ENCODE measurements at regions not wholly inside any gene's neighbourhood (a gene's known extent, or its start where the extent isn't known, plus 50 kb on each side); places are given as distances from the start of the nearest gene placed in this dataset.

DNA sequence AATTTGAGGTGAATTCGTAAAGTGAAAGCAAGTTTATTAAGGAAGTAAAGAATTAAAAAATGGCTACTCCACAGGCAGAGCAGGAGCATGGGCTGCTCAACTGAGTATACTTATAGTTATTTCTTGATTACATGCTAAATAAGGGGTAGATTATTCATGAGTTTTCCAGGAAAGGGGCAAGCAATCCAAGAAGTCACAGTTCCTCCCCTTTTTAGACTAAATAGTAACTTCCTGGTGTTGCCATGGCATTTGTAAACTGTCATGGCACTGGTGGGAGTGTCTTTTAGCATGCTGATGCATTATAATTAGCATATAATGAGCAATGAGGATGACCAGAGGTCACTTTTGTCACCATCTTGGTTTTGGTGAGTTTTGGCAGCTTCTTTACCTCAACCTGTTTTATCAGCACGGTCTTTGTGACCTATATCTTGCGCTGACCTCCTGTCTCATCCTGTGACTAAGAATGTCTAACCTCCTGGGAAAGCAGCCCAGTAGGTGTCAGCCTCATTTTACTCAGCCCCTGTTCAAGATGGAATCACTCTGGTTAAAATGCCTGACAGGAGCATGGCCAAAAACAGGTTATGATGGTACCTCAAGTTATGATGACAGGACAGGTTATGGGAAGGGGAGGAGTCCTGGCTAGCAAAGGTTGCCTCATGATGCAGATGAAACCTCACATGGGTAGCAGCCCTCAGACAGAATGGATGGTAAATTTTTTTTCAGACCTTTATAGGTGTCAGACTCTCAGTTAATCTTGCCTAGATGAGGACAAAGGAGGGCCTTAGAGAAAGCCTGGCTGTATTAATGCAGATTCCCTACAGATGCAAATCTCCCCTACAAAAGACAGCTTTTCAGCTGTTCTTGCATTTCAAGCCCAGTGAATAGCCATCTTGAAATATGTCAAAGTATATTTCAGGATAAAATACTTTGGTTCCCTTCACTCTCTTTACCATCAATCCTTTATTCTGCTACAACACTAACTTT, 49.7 kb downstream of the SIPA1L2 start:
- TF ChIP-seq, protein P1, sequence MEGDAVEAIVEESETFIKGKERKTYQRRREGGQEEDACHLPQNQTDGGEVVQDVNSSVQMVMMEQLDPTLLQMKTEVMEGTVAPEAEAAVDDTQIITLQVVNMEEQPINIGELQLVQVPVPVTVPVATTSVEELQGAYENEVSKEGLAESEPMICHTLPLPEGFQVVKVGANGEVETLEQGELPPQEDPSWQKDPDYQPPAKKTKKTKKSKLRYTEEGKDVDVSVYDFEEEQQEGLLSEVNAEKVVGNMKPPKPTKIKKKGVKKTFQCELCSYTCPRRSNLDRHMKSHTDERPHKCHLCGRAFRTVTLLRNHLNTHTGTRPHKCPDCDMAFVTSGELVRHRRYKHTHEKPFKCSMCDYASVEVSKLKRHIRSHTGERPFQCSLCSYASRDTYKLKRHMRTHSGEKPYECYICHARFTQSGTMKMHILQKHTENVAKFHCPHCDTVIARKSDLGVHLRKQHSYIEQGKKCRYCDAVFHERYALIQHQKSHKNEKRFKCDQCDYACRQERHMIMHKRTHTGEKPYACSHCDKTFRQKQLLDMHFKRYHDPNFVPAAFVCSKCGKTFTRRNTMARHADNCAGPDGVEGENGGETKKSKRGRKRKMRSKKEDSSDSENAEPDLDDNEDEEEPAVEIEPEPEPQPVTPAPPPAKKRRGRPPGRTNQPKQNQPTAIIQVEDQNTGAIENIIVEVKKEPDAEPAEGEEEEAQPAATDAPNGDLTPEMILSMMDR (IDR thresholded peaks at IDR 0.05; ENCODE audit: low read depth, low read length, missing control alignments), result no peak
- in situ Hi-C loops (cut with HindIII; ENCODE audit: low sequenced_read_pairs), result no loop called here
- H3K4me3 ChIP-seq (ENCODE audit: low read depth, low read length), result no peak overlapping the region
- DNase-seq (ENCODE audit: low read depth), result no peak

DNA sequence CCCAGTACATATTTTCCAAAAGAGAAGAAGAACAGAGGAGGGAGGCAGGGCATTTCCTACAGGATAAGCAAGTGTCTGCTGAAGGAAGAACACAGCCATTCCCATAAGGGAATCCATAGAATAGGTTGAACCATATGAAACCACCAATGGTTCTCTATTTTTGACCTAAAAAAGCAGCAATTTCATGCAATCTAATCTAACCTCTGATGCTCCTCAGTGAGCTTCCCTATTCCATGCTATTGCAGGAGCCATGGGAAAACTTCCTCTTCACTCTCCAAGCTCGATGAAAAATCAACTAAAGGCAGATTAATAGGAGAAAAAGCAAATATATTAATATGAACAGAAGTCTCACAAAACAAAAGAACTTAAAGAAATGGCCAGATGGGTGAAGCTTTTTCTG, 50.5 kb downstream of the SIPA1L2 start:
- in situ Hi-C loops (cut with HindIII; ENCODE audit: low sequenced_read_pairs), result no loop called here
- no peak for DNase-seq (ENCODE audit: low read depth)
- TF ChIP-seq, protein P1 (IDR thresholded peaks at IDR 0.05; ENCODE audit: low read depth, low read length, missing control alignments), result no peak

DNA sequence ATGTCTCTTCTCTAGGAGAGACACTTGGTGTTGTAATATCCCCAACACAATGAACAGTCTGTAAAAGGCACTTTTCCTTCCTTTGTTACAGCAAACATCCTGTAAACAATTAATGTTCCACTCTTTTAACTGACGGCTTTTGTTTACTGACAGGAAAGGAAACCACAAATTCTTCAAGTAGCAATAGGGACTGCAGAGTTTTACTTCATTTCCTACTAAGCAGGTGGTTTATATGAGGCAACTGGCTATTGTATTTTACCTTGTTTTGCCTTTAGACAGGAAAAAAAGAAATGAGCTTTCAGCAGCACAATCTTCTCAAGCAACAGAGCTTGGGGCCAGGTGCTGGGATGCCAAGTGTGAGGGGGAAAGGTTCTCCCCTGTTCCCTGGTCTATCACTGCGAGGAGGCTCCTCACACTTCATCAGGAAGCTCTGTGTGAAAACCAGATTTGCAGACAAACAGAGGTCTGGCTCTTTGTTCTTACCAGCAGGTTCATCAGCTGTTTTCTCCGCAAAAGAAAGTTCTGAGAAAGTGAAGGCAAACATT, 51.2 kb downstream of the SIPA1L2 start:
- H3K4me3 ChIP-seq (ENCODE audit: low read depth, low read length), result no peak overlapping the region
- in situ Hi-C loops (cut with HindIII; ENCODE audit: low sequenced_read_pairs), result no loop called here
- TF ChIP-seq, protein P1 (IDR thresholded peaks at IDR 0.05; ENCODE audit: low read depth, low read length, missing control alignments), result no peak
- no peak for DNase-seq (ENCODE audit: low read depth)

More for the DNA sequence above, 50.5 kb downstream of the SIPA1L2 start:
- H3K4me3 ChIP-seq (ENCODE audit: low read depth, low read length), result no peak overlapping the region

DNA sequence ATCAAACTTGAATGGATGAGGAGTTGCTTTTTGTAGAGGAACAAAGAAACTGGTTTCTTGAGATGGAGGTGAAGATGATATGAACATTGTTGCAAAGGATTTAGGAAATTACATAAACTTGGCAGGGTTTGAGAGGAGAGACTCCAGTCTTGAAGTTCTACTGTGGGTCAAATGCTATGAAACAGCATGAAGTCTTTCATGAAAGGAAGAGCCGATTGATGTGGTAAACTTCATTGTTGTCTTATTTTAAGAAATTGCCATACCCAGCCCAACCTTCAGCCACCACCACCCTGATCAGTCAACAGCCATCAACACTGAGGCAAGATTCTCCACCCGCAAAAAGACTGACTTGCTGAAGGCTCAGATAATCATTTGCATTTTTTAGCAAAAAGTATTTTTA, 52.2 kb downstream of the SIPA1L2 start:
- in situ Hi-C loops (cut with HindIII; ENCODE audit: low sequenced_read_pairs), result no loop called here
- no peak overlapping the region for H3K4me3 ChIP-seq (ENCODE audit: low read depth, low read length)
- no peak for DNase-seq (ENCODE audit: low read depth)
- TF ChIP-seq, protein P1 (IDR thresholded peaks at IDR 0.05; ENCODE audit: low read depth, low read length, missing control alignments), result no peak

DNA sequence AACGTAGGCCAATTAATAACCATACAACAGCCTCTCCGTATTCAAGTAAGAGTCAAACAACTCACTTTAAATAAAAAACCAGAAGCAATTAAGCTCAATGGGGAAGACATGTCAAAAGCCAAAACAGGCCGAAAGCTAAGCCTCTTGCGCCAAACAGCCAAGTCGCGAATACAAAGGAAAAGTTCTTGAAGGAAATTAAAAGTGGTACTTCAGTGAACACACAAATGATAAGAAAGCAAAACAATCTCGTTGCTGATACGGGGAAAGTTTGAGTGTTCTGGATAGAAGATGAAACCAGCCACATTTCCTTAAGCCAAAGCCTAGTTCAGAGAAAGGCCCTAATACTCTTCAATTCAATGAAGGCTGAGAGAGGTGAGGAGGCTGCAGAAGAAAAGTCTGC, 53.4 kb downstream of the SIPA1L2 start:
- TF ChIP-seq, protein P1 (IDR thresholded peaks at IDR 0.05; ENCODE audit: low read depth, low read length, missing control alignments), result no peak
- DNase-seq (ENCODE audit: low read depth), result no peak
- no peak overlapping the region for H3K4me3 ChIP-seq (ENCODE audit: low read depth, low read length)
- in situ Hi-C loops (cut with HindIII; ENCODE audit: low sequenced_read_pairs), result no loop called here

DNA sequence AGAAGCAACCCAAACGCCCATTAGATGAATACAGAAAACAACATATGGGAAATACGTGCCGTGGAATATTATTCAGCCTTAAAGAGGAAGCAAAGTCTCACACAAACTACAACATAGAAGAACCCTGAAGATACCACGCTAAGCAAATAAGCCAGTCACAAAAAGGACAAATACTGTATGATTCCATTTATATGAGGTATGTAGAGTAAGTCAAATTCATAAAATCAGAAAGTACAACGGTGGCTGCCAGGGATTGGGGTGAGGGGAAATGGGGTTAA, 54.2 kb downstream of the SIPA1L2 start:
- no peak overlapping the region for H3K4me3 ChIP-seq (ENCODE audit: low read depth, low read length)
- TF ChIP-seq, protein P1 (IDR thresholded peaks at IDR 0.05; ENCODE audit: low read depth, low read length, missing control alignments), result no peak
- in situ Hi-C loops (cut with HindIII; ENCODE audit: low sequenced_read_pairs), result no loop called here

More for the DNA sequence above, 54.2 kb downstream of the SIPA1L2 start:
- DNase-seq (ENCODE audit: low read depth), result no peak
